ENCODE measurements at regions not wholly inside any gene's neighbourhood (a gene's known extent, or its start where the extent isn't known, plus 50 kb on each side); places are given as distances from the start of the nearest gene placed in this dataset.

DNA sequence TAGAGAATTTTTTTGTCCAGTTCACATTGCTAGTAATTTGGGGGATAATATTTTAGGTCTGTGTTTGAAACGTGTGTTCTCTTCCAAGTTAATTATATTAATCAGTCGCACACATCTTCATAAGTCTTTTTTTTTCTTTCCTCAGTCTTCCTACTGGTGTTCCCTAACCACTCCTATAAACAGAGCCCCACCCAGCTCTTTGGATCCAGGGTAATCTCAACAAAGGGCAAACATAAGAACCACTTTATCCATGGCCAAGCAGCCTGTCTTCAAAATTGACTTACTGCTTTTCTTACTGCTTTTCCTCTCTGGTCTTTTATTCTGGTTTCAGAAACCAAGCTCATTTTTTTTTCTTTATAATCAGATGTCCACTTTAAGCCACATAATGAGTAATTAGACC lies 266.8 kb upstream of the NECTIN3 start:
- H3K27me3 ChIP-seq (replicated peaks; ENCODE audit: insufficient read depth, low read depth, low read length, poor library complexity), result no peaks in the 10 kb centered on the region
- CTCF ChIA-PET, result no interaction called here
- no peak for DNase-seq (ENCODE audit: low spot score)
- no peak overlapping the region for H3K27ac ChIP-seq (ENCODE audit: low read depth, low read length, poor library complexity, severe bottlenecking)
- H3K4me3 ChIP-seq (ENCODE audit: low read depth, low read length, poor library complexity, severe bottlenecking), result no peak overlapping the region
- H3K4me1 ChIP-seq (ENCODE audit: insufficient read depth, low read length, poor library complexity, severe bottlenecking), result no peaks in the 10 kb centered on the region
- no TSS peak for BruUV-seq (replicated peaks)
- intact Hi-C loops (cut with micrococcal nuclease; ENCODE audit: unreplicated experiment), result no loop called here
- TF ChIP-seq EZH2 (IDR thresholded peaks at IDR 0.05; ENCODE audit: borderline replicate concordance, low read depth, low read length, poor library complexity, severe bottlenecking), result no peak
- TF ChIP-seq, protein P1, sequence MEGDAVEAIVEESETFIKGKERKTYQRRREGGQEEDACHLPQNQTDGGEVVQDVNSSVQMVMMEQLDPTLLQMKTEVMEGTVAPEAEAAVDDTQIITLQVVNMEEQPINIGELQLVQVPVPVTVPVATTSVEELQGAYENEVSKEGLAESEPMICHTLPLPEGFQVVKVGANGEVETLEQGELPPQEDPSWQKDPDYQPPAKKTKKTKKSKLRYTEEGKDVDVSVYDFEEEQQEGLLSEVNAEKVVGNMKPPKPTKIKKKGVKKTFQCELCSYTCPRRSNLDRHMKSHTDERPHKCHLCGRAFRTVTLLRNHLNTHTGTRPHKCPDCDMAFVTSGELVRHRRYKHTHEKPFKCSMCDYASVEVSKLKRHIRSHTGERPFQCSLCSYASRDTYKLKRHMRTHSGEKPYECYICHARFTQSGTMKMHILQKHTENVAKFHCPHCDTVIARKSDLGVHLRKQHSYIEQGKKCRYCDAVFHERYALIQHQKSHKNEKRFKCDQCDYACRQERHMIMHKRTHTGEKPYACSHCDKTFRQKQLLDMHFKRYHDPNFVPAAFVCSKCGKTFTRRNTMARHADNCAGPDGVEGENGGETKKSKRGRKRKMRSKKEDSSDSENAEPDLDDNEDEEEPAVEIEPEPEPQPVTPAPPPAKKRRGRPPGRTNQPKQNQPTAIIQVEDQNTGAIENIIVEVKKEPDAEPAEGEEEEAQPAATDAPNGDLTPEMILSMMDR (conservative IDR thresholded peaks at IDR 0.05; ENCODE audit: low read depth, low read length), result no peak
- H3K9me3 ChIP-seq (ENCODE audit: low read depth, low read length, poor library complexity, severe bottlenecking), result no peaks in the 10 kb centered on the region
- no peaks in the 10 kb centered on the region for H3K36me3 ChIP-seq (ENCODE audit: insufficient read depth, low read length, poor library complexity, severe bottlenecking)
- POLR2A ChIA-PET (ENCODE audit: low non-redundant PET), result no interaction called here

DNA sequence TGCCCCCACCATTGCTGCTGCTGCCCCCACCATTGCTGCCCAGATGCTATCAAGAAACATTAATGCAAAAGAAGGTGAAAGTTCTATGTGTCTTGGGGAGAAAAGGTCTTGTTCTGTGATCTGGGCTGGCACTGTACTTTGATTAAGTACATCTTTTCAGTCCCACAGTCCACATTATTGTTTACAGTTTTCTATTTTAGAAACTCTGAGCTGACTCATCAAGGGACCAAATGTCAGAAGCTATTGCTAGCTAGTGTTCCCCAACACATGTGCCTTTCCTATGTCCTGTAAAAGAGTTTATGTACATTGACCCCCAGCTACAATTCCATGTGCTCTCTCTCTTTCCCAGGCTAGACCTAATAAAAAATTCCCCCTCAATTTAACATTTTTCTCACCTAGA lies 264.7 kb upstream of the NECTIN3 start:
- Histone ChIP-seq H3K4me1 (ENCODE audit: insufficient read depth, low read length, poor library complexity, severe bottlenecking) (no peaks in the 10 kb centered on the region), H3K27me3 (replicated peaks; ENCODE audit: insufficient read depth, low read depth, low read length, poor library complexity) (no peaks in the 10 kb centered on the region), H3K36me3 (ENCODE audit: insufficient read depth, low read length, poor library complexity, severe bottlenecking) (no peaks in the 10 kb centered on the region), H3K4me3 (ENCODE audit: low read depth, low read length, poor library complexity, severe bottlenecking) (no peak overlapping the region), H3K9me3 (ENCODE audit: low read depth, low read length, poor library complexity, severe bottlenecking) (no peaks in the 10 kb centered on the region), H3K27ac (ENCODE audit: low read depth, low read length, poor library complexity, severe bottlenecking) (no peak overlapping the region)
- CTCF ChIA-PET, result no interaction called here
- intact Hi-C loops (cut with micrococcal nuclease; ENCODE audit: unreplicated experiment), result no loop called here
- no peak for TF ChIP-seq EZH2 (IDR thresholded peaks at IDR 0.05; ENCODE audit: borderline replicate concordance, low read depth, low read length, poor library complexity, severe bottlenecking)
- TF ChIP-seq, protein P1 (conservative IDR thresholded peaks at IDR 0.05; ENCODE audit: low read depth, low read length), result no peak
- no TSS peak for BruUV-seq (replicated peaks)
- POLR2A ChIA-PET (ENCODE audit: low non-redundant PET), result no interaction called here
- no peak for DNase-seq (ENCODE audit: low spot score)

DNA sequence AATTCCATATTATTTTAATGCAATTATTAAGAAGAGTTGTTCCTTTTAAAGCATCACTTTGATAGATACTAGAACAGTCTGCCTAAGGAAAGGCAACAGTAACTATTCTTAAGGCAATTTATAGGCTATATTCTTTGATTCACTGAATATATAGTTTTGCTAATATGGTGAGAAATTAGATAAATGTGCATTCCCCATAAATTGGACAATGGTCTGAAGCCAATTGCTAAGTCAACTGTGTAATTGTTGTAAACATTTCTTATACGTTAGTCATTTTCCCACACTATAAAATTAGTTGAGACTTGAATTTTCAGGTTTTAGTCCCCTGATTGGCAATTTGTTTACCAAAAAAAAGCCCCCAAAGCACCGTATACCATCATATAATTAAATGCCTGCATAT lies 263.0 kb upstream of the NECTIN3 start:
- no TSS peak for BruUV-seq (replicated peaks)
- DNase-seq (ENCODE audit: low spot score), result no peak
- H3K36me3 ChIP-seq (ENCODE audit: insufficient read depth, low read length, poor library complexity, severe bottlenecking), result no peaks in the 10 kb centered on the region

DNA sequence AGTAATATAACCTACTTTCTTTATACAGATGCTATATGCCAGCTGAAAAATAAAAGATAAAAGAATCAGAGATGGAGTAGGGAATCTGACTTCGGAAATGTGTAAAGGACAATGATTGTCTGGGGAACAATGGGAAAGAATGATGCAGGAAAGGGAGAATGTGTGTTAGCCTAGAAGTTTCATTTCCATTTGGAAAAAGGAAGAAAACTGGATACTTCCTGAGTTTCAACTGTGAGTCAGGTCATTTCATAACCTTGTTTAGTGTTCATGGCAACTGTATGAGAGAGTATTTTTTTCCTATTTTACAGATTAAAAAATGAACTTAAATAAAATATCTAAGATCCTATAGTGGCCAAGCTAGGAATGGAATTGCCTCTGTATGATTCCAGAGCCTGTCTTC lies 261.3 kb upstream of the NECTIN3 start:
- Histone ChIP-seq H3K9me3 (ENCODE audit: low read depth, low read length, poor library complexity, severe bottlenecking) (no peaks in the 10 kb centered on the region), H3K4me1 (ENCODE audit: insufficient read depth, low read length, poor library complexity, severe bottlenecking) (no peaks in the 10 kb centered on the region), H3K36me3 (ENCODE audit: insufficient read depth, low read length, poor library complexity, severe bottlenecking) (no peaks in the 10 kb centered on the region), H3K4me3 (ENCODE audit: low read depth, low read length, poor library complexity, severe bottlenecking) (no peak overlapping the region), H3K27ac (ENCODE audit: low read depth, low read length, poor library complexity, severe bottlenecking) (no peak overlapping the region), H3K27me3 (replicated peaks; ENCODE audit: insufficient read depth, low read depth, low read length, poor library complexity) (no peaks in the 10 kb centered on the region)
- no TSS peak for BruUV-seq (replicated peaks)
- TF ChIP-seq, protein P1 (conservative IDR thresholded peaks at IDR 0.05; ENCODE audit: low read depth, low read length), result no peak
- no peak for TF ChIP-seq EZH2 (IDR thresholded peaks at IDR 0.05; ENCODE audit: borderline replicate concordance, low read depth, low read length, poor library complexity, severe bottlenecking)
- ChIA-PET CTCF (no interaction called here), POLR2A (ENCODE audit: low non-redundant PET) (no interaction called here)
- intact Hi-C loops (cut with micrococcal nuclease; ENCODE audit: unreplicated experiment), result no loop called here
- DNase-seq (ENCODE audit: low spot score), result no peak

More for the DNA sequence above, 263.0 kb upstream of the NECTIN3 start:
- Histone ChIP-seq H3K4me3 (ENCODE audit: low read depth, low read length, poor library complexity, severe bottlenecking) (no peak overlapping the region), H3K27me3 (replicated peaks; ENCODE audit: insufficient read depth, low read depth, low read length, poor library complexity) (no peaks in the 10 kb centered on the region), H3K9me3 (ENCODE audit: low read depth, low read length, poor library complexity, severe bottlenecking) (no peaks in the 10 kb centered on the region), H3K27ac (ENCODE audit: low read depth, low read length, poor library complexity, severe bottlenecking) (no peak overlapping the region), H3K4me1 (ENCODE audit: insufficient read depth, low read length, poor library complexity, severe bottlenecking) (no peaks in the 10 kb centered on the region)
- ChIA-PET CTCF (no interaction called here), POLR2A (ENCODE audit: low non-redundant PET) (no interaction called here)
- no peak for TF ChIP-seq EZH2 (IDR thresholded peaks at IDR 0.05; ENCODE audit: borderline replicate concordance, low read depth, low read length, poor library complexity, severe bottlenecking)
- intact Hi-C loops (cut with micrococcal nuclease; ENCODE audit: unreplicated experiment), result no loop called here

Data from A673 (cell line).